GM03348 (cell line): ENCODE measurements at regions not wholly inside any gene's neighbourhood (a gene's known extent, or its start where the extent isn't known, plus 50 kb on each side); places are given as distances from the start of the nearest gene placed in this dataset.

Experiments
- DNase-seq: peaks from one replicate; pipeline ENCODE4 v3.0.0; 2012; ENCODE audit warnings: low spot score

DNA sequence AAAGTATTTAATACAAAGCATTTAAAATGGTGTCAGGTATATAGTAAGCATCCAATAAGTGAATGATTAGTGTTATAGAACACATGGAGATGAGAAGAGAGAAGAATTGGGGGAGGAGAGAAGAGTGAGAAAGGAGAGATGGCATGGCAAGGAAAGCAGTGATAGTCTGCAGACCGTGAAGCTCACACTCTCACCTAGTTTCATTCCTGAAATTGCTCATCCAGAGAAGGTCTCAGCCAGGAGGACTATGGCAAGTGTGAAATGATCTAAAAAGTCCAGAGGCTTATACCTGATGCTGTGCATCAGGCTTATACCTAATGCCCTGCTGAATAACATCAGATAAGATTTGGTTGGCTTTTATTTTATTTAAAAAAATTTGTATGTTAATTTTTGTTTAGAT, 351.6 kb upstream of the KLF12 start:
- DNase-seq, result no peak

- DNase-seq, result no peak
Measured at GRCh38 chr13:74479124-74479523, 344.9 kb upstream of the KLF12 start.

GRCh38 chr13:74476788-74477187, 342.6 kb upstream of the KLF12 start:
- DNase-seq, result no peak

- DNase-seq, result no peak
Measured at GRCh38 chr13:74476365-74476764, 342.2 kb upstream of the KLF12 start.

DNA sequence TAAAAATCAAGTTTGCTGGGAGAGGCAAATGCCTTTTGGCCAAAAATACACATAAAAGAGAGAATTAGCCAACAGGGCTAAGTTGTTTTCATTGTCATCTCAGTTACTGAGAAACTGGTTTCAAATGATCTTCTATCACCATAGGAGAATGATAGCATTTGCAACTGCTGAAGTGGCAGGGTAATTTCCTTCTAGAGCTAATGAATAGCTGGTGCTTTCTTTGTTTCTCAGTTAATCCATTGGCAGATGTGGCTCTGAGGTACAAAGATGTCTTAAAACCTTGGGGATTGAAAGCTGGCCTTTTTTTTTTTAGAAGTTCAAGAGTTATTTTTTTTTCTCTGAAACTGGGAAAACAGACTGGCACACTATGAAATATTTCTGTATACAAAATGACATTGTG, 332.7 kb upstream of the KLF12 start:
- DNase-seq, result no peak

DNA sequence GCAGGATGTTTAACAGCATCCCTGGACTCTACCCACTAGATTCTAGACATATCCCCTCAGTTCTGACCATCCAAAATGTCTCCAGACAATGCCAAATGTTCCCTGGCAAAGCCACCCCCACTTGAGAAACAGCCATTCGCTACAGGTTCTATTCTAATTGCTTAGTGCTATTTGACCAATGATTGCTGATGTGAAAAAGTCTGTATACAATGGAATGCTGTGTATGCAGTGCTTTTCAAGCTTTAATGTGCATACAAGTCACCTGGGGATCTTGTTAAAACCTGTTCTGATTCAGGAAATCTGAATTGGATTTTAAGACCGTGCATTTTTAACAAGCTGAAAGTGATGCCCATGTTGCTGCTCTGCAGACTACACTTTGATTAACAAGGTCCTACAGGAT, 331.8 kb upstream of the KLF12 start:
- DNase-seq, result no peak

DNA sequence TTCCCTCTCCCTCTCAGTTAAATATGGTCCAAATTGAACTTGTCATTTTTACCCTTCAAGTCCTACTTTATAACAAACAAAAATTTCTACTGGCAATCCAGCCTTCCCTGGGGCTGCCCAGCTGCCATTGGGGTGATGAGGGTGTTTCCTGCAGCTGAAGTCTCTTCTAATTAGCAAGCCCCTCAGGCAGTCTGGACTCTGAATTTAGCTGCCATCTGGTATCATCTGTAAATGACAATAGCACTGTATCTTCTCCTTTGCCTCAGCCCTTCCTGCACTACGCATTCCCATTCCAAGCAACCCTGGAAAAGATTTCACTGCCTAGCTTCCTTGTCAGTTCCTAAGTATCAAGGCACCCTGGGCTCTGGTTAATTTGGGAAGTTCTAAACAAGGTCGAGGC, 331.1 kb upstream of the KLF12 start:
- no peak for DNase-seq

- DNase-seq, result peak; percentile 29
Measured at GRCh38 chr13:74464670-74465069, 330.5 kb upstream of the KLF12 start.

DNA sequence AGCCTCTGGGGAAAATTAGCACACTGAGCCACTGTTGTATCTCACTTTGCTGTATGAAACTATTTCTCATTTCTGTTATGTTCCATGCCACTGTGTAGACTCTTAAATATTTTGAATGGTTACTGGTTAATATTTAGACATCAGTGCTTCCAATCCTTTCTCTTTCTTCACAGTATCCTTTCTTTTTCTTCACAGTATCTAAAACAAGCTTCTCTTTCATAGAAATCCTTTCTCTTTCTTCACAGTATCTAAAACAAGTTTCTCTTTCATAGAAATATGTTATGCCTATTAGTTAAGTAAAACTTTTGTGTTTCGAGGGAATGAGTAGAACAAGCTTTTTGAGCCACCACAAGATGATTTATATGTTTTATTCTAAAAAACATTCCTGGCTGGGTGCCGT, 326.8 kb upstream of the KLF12 start:
- no peak for DNase-seq

GRCh38 chr13:74452881-74453280, 318.7 kb upstream of the KLF12 start:
- DNase-seq, result no peak

DNA sequence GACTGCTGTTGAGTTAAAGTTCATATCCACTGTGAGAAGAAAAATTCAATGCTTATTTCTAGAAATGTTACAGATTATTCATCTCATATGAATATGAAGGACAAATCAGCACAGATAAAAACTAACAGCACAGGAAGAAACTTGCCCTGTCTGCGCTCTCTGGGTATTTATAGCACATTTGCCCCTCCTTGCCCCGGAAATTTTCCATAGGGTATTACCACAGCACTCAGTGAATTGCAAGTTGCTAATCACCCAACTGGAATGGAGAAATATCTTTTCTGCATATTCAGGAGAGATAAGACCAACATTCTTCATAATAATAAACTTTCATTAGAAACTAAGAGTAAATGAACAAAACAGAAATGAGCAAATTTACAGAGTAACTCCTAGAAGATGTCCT, 318.0 kb upstream of the KLF12 start:
- no peak for DNase-seq

GRCh38 chr13:74450964-74451363, 316.8 kb upstream of the KLF12 start:
- DNase-seq, result peak; percentile 41

DNA sequence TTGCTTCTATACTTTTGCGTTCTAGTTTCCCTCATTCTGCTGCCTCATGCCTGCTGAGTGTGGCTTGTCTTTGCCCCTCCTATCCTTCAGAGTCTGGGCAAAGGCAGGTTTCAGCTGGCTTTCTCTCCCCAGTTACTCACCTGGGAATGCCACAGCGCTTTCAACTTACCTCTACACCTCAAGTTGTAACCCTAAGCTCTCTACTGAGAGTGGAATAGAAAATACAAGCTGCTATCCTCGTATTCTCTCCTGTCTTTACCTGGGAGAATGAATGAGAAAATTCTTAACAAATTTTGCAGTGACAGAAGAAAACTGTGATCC, 316.3 kb upstream of the KLF12 start:
- no peak for DNase-seq

DNA sequence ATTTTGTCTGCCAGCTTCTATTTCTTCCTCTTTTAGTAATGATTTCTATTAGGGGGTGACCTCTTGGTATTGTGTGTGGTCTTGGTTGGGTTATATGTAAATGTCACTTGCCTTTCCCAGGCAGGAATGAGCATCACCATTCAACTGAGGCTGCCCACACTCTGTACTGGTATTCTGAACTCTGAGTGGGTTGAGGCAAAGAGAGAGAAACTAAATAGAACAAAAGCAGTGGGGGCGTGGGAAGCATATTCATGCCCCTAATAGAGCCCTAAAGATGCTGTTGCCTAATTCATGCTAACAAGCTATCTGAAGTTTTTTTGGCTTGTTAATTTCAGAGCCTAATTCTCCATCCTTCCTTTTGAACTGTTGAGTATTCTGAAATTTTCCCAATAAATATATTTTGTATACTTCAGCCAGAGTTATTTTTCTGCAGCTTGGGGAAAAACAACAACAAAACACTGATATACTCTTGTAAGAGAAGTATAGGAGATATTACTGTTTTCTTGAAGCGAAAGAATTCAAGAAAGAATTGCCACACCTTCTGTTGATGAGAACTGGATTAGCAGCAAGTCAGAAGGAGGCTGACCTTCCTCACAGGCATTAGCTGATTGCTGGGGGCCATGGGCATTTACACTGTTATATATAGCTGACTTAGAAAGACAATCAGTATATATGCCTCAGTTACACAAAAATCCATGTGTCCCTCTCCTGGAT, 315.8 kb upstream of the KLF12 start:
- no peak for DNase-seq

- DNase-seq, result no peak
Measured at GRCh38 chr13:74444864-74445479, 310.8 kb upstream of the KLF12 start.

- DNase-seq, result no peak
Measured at GRCh38 chr13:74444161-74444571, 310.0 kb upstream of the KLF12 start.

GRCh38 chr13:74443631-74444030, 309.4 kb upstream of the KLF12 start:
- DNase-seq, result peak; percentile 76

- no peak for DNase-seq
Measured at GRCh38 chr13:74442751-74443150, 308.5 kb upstream of the KLF12 start.

- DNase-seq, result no peak
Measured at GRCh38 chr13:74438901-74439300, 304.7 kb upstream of the KLF12 start.

GRCh38 chr13:74434782-74435181, 300.6 kb upstream of the KLF12 start:
- DNase-seq, result no peak

DNA sequence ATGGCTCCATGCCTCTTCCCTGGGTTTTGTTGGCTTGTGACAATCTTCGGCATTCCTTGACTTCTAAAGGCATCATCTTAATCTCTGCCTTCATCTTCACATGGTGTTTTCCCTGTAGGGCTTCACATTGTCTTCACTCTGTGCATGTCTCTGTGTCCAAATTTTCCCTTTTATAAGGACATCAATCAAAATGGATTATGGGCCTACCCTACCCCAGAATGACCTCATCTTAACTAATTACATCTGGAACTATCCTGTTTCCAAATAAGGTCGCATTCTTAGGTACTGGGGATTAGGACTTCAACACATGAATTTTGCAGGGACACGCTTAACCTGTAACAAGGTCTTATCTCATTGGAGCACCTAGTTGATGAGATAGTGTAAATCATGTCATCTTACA, 290.3 kb upstream of the KLF12 start:
- no peak for DNase-seq

GRCh38 chr13:74423434-74423833, 289.2 kb upstream of the KLF12 start:
- no peak for DNase-seq

- DNase-seq, result no peak
Measured at GRCh38 chr13:74414458-74414857, 280.3 kb upstream of the KLF12 start.

DNA sequence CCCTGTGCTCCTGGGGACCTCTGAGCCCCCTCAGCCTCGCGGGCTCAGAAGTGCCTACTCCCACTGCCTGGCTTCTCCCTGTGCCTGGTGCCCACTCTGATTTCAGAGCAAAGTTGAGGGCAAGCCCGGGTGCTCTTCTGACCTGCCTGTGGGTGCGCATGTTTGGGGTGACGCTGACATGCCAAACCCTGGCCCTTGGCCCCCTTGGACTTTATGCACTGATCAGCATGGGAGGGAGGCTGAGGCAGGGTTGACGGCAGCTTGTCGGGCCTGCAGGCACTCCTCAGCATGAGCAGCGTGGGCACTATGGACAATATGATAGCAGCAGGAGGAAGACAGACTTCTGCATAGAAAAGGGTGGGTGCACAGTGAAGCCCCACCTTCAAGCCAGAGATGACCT, 279.3 kb upstream of the KLF12 start:
- DNase-seq, result no peak
